D721Med (cell line): ENCODE measurements at regions not wholly inside any gene's neighbourhood (a gene's known extent, or its start where the extent isn't known, plus 50 kb on each side); places are given as distances from the start of the nearest gene placed in this dataset.

Source experiments
- DNase-seq: peaks from one replicate; pipeline ENCODE4 v3.0.0; 2011; ENCODE audit warnings: low spot score; ENCODE audit not compliant: insufficient read length
- FAIRE-seq: peaks from 2 replicates; lab custom pipeline; 2011; peaks lifted over from hg19 to GRCh38; lab: Jason Lieb, UNC
- TF ChIP-seq, protein P1 (sequence below): IDR thresholded peaks from 2 replicates; pipeline ENCODE4 v1.5.1; 2012; ENCODE audit warnings: mild to moderate bottlenecking, control low read depth; ENCODE audit not compliant: insufficient read depth; ENCODE audit errors: missing control alignments

GRCh38 chr3:189025866-189026265 lies 145.9 kb upstream of the TPRG1 start:
- TF ChIP-seq, protein P1, sequence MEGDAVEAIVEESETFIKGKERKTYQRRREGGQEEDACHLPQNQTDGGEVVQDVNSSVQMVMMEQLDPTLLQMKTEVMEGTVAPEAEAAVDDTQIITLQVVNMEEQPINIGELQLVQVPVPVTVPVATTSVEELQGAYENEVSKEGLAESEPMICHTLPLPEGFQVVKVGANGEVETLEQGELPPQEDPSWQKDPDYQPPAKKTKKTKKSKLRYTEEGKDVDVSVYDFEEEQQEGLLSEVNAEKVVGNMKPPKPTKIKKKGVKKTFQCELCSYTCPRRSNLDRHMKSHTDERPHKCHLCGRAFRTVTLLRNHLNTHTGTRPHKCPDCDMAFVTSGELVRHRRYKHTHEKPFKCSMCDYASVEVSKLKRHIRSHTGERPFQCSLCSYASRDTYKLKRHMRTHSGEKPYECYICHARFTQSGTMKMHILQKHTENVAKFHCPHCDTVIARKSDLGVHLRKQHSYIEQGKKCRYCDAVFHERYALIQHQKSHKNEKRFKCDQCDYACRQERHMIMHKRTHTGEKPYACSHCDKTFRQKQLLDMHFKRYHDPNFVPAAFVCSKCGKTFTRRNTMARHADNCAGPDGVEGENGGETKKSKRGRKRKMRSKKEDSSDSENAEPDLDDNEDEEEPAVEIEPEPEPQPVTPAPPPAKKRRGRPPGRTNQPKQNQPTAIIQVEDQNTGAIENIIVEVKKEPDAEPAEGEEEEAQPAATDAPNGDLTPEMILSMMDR: no peak
- FAIRE-seq (no peak), DNase-seq (no peak)

DNA sequence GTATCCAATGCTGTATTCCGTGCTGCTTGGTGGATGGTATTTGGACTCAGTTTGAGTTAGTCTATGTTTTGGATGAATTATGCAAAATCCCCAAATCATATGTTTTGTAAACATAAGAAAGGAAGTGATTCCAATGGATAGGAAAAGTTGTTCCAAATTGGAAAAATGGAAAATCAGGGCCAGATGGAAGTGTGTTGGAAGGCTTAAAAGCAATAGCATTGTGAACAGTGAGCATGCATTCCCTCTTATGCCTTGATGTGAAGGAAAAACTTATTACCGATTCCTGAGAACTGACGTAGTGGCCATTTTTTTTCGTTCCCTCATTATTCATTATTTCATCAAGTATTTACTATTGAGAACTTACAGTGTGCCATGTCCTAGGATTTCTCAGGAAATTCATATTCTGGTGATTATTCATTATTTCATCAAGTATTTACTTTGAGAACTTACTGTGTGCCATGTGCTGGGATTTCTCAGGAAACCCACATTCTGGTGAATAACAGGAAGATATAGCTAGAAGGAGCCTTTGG lies 144.1 kb upstream of the TPRG1 start:
- DNase-seq: no peak
- no peak for FAIRE-seq
- TF ChIP-seq, protein P1: no peak

DNA sequence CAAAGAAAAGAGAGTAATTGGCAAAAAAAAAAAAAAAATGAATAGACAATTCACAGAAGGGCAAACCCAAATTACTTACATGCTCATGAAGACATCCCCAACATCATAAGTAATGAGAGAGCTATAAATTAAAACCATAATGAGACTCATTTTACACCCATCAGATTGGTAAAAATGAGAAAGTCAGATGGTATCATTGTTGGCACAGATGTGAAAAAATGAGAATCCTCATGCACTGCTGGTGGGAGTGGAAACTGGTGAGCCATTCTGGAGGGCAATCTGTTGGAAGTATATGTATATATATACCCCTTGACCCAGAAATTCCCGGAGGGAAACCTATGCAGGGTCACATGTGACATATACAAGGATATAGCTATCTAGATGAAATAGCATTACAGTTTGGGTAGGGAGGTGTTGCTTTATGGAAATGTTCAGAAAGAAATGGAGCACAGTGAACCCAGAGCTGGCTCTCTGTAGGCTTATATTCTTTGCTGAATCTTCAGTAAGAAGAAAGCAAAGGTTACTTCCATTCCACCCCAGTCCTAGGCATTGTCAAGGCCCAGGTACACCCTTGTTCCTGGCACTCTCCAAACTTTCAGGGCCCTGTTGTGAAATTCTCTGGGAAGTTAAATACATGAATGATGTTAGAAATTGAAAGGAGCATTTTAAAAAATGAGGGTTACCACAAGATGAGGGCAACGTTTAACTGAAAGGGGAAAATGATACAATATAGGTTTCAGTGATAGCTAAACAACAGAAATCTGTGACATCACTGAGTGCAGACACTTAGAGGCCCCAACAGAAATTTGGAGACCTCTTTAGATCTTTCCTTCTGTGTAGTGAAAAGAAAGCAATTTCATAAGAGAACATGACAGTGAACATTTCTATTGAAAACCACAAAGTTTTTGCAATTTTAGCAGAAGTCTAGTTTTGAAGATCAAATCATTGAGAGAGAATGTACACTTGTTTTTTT lies 132.7 kb upstream of the TPRG1 start:
- TF ChIP-seq, protein P1: no peak
- FAIRE-seq: no peak

GRCh38 chr3:189040656-189041335 lies 131.0 kb upstream of the TPRG1 start:
- DNase-seq (no peak), FAIRE-seq (no peak)
- TF ChIP-seq, protein P1: no peak

More for the DNA sequence above, 132.7 kb upstream of the TPRG1 start:
- no peak for DNase-seq

DNA sequence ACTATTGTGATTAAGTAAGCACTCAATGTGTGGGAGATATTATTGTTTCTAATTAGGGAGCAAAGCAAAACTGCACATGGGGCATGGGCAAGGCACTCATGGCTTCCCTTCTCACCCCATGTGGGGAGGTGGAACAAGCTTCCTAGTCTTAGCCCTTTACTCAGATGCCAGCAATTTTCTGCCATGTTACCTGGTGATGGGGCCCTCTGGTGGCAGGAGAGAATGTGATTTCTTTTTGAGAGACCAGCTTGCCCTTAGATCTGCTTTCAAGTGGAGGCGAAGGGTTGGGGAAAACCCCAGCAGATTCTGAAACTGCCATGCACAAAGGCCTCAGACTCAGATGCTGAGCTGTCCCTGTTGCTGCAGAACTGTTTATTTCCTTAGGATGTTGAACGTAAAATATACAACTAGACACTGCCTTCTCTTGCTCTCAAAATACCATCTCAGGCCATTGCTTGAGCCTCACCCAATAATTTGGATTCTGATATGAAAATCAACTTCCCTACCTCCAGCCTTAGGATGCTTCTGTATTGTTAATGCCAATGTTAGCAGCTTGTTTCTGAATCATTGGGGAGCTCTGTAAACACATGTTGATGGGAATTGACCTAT lies 130.2 kb upstream of the TPRG1 start:
- FAIRE-seq (no peak), DNase-seq (no peak)
- TF ChIP-seq, protein P1: peak; percentile 31

- no peak for DNase-seq
- FAIRE-seq: no peak
- TF ChIP-seq, protein P1: no peak
Observed at GRCh38 chr3:189042832-189043231, 128.9 kb upstream of the TPRG1 start.
